Epithelial cell of esophagus (primary cell): ENCODE measurements at regions not wholly inside any gene's neighbourhood (a gene's known extent, or its start where the extent isn't known, plus 50 kb on each side); places are given as distances from the start of the nearest gene placed in this dataset.

Experiments
- DNase-seq: peaks from one replicate; pipeline ENCODE4 v3.0.0; 2010; ENCODE audit warnings: low read depth
- H3K4me3 ChIP-seq: 2 replicates; pipeline ENCODE4 v1.5.1; 2011; ENCODE audit warnings: mild to moderate bottlenecking, low read length, control low read depth
- CTCF ChIP-seq: IDR thresholded peaks from 2 replicates; pipeline ENCODE4 v1.5.1; 2011; ENCODE audit warnings: low read depth, mild to moderate bottlenecking, low read length, control low read depth, inconsistent platforms; ENCODE audit not compliant: insufficient read depth; ENCODE audit errors: missing control alignments

- DNase-seq = no peak
- TF ChIP-seq CTCF = no peak
- H3K4me3 ChIP-seq = no peak overlapping the region
Measured at GRCh38 chr12:11446372-11446771, 51.0 kb upstream of the PRB2 start.

DNA sequence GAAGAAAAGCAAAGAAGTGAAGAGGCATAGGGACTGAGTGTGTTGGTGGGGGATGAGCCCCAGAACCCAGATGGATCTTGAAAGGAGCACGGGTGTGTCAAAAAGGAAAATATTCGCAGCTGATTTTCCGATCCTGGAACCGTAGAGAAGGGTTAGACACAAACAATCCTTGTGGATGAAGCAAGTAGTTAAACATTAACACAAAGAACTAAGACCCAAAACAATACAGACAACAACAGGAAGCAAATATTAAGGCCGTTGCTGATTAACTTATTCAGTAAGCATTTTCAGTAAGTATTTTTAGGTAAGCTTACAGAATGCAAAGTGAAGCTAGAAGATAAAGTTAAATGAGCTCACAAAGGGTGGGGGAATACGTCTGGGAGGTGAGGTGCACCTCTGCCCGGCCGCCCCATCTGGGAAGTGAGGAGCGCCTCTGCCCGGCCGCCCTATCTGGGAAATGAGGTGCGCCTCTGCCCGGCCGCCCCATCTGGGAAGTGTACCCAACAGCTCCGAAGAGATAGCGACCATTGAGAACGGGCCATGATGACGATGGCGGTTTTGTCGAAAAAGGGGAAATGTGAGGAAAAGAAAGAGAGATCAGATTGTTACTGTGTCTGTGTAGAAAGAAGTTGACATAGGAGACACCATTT lies 62.8 kb upstream of the PRB2 start:
- no peak for DNase-seq
- H3K4me3 ChIP-seq = no peak overlapping the region
- TF ChIP-seq CTCF = no peak

DNA sequence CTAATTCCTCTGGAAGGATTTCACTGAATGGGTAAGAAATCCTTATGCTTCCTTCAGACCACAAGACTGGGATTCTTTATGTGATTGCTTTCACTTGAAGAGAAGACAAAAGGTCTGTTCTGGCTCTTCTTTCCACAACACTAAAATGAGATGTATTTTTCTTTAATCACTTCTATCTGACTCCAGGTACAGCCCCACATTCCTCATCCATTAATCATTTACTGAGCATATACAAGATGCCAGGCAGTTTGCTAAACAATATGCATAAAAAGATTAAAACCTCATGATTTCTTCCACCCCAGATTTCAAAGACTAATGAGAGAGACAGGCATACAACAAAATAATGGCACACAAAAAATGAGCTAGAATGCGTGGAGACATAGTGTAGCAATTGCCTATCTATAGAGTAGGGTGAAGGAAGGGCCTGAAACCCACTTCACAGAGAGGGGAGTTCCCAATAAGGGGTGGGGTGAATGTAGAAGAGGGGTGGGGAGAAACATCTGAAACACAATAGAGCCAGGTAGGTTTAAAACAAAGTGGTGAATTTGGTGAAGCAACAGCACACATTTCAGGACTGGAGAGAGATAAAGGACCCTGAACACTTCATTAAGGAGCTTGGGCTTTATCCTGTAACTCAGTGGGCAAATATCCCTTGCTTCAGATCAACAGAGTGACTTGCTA lies 65.1 kb upstream of the PRB2 start:
- H3K4me3 ChIP-seq = no peak overlapping the region
- DNase-seq = peak; percentile 64
- TF ChIP-seq CTCF = no peak

DNA sequence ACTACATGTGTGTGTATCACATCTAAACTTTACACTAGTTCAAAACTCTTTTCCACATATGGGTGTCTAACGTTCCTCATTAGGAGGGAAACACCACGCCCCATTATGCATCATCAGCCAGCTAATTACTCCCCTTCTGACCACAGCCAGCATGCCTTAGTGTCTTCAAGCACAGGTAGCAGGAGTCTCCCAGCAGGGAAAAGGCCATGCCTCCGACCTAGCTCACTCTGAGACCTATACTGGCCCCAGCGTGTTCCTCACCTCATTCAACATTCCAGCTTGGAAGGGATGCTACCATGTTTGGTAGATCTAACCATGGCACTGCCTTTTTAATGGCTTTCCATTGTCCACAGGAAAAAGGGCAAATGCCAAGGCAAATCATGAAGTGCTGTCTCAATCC lies 66.1 kb upstream of the PRB2 start:
- no peak overlapping the region for H3K4me3 ChIP-seq
- no peak for TF ChIP-seq CTCF
- DNase-seq = peak; percentile 45

GRCh38 chr12:11477110-11477509 lies 81.7 kb upstream of the PRB2 start:
- TF ChIP-seq CTCF = no peak
- DNase-seq = no peak
- no peak overlapping the region for H3K4me3 ChIP-seq

- no peak overlapping the region for H3K4me3 ChIP-seq
- TF ChIP-seq CTCF = no peak
- DNase-seq = peak; percentile 65
Measured at GRCh38 chr12:11482955-11483354, 87.6 kb upstream of the PRB2 start.
